ENCODE measurements at regions not wholly inside any gene's neighbourhood (a gene's known extent, or its start where the extent isn't known, plus 50 kb on each side); places are given as distances from the start of the nearest gene placed in this dataset.

DNA sequence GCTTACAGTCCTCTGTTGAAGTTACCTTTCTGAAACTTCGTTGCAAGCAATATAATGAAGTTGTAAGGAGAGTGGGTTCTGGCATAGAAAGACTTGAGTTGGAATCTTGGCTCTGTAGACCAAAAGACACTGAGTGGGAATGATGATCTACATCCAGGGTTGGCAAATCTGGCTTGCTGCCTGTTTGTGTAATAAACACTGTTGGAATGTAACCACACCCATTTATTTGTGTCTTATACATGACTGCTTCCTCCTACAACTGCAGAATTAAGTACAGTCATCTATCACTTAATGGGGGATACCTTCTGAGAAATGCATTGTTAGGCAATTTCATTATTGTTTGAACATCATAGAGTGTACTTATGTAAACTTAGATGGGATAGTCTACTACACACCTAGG, 178.4 kb upstream of the SUCLG2 start:
- H3K4ac ChIP-seq (ENCODE audit: low read depth in 1 of 2, low read length in 2 of 2): no peak overlapping the region
- H2BK15ac ChIP-seq (ENCODE audit: low read depth, poor library complexity, severe bottlenecking): no peak overlapping the region
- no peak overlapping the region for H3K9ac ChIP-seq (ENCODE audit: low read length)
- no peaks in the 10 kb centered on the region for H3K4me1 ChIP-seq (ENCODE audit: control insufficient read depth, insufficient read depth, low read depth, low read length)
- no peak overlapping the region for H3K14ac ChIP-seq (ENCODE audit: low read length in 2 of 2)
- no peak overlapping the region for H2AK5ac ChIP-seq (ENCODE audit: low read length, severe bottlenecking)
- H3K4me3 ChIP-seq (ENCODE audit: insufficient read depth in 1 of 2, low read depth in 1 of 2, low read length in 2 of 2): no peak overlapping the region
- WGBS: 62% methylated on average over 1 of the region's 1 CpG
- no peak overlapping the region for H2BK5ac ChIP-seq (ENCODE audit: low read depth, low read length, poor library complexity, severe bottlenecking)
- H3K79me1 ChIP-seq (replicated peaks; ENCODE audit: low read length, poor library complexity, severe bottlenecking): no peaks in the 10 kb centered on the region
- no peak overlapping the region for H3K4me2 ChIP-seq (ENCODE audit: low read length, poor library complexity, severe bottlenecking)
- H3K9me3 ChIP-seq (ENCODE audit: control insufficient read depth, low read length): peaks cover 9% of the 10 kb centered on the region
- H3K36me3 ChIP-seq (ENCODE audit: control insufficient read depth in 1 of 2, insufficient read depth in 2 of 2, low read depth in 1 of 2, low read length in 2 of 2): no peaks in the 10 kb centered on the region
- no peak overlapping the region for H3K23ac ChIP-seq (ENCODE audit: low read length in 2 of 2)
- DNase-seq: no peak
- no peak overlapping the region for H3K27ac ChIP-seq (ENCODE audit: low read length, poor library complexity, severe bottlenecking)
- no peak overlapping the region for H4K8ac ChIP-seq (ENCODE audit: low read length)
- H4K91ac ChIP-seq (ENCODE audit: low read length): no peak overlapping the region
- no peak overlapping the region for H2BK12ac ChIP-seq (ENCODE audit: low read length in 2 of 2)
- H2BK120ac ChIP-seq (ENCODE audit: low read depth, low read length): no peak overlapping the region
- H3K27me3 ChIP-seq (ENCODE audit: control insufficient read depth in 1 of 2, insufficient read depth in 1 of 2, low read length in 2 of 2): no peaks in the 10 kb centered on the region
- H2AFZ ChIP-seq (ENCODE audit: low read depth, low read length): no peak overlapping the region
- H3K18ac ChIP-seq (ENCODE audit: low read depth in 1 of 2, low read length in 2 of 2): no peak overlapping the region

DNA sequence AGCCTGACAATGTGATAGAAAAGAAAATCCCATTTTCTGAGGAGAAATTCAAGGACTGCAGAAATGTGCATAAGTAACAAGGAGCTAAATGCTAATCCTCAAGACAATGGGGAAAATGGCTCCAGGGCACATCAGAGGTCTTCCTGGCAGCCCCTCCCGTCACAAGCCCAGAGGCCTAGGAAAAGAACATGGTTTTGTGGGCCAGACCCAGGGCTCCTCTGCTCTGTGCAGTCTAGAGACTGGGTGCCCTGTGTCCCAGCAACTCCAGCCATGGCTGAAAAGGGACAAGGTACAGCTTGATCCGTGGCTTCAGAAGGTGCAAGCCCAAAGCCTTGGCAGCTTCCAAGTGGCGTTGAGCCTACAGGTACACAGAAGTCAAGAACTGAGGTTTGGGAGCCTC, 176.8 kb upstream of the SUCLG2 start:
- Histone ChIP-seq H3K79me1 (replicated peaks; ENCODE audit: low read length, poor library complexity, severe bottlenecking) (no peaks in the 10 kb centered on the region), H3K4me1 (ENCODE audit: control insufficient read depth, insufficient read depth, low read depth, low read length) (no peaks in the 10 kb centered on the region), H4K8ac (ENCODE audit: low read length) (no peak overlapping the region), H2AFZ (ENCODE audit: low read depth, low read length) (no peak overlapping the region), H4K91ac (ENCODE audit: low read length) (no peak overlapping the region), H3K27me3 (ENCODE audit: control insufficient read depth in 1 of 2, insufficient read depth in 1 of 2, low read length in 2 of 2) (no peaks in the 10 kb centered on the region), H2BK12ac (ENCODE audit: low read length in 2 of 2) (no peak overlapping the region), H3K23ac (ENCODE audit: low read length in 2 of 2) (no peak overlapping the region), H3K27ac (ENCODE audit: low read length, poor library complexity, severe bottlenecking) (no peak overlapping the region), H2BK120ac (ENCODE audit: low read depth, low read length) (no peak overlapping the region), H2BK15ac (ENCODE audit: low read depth, poor library complexity, severe bottlenecking) (no peak overlapping the region), H3K4ac (ENCODE audit: low read depth in 1 of 2, low read length in 2 of 2) (no peak overlapping the region), H3K9ac (ENCODE audit: low read length) (no peak overlapping the region), H3K9me3 (ENCODE audit: control insufficient read depth, low read length) (peaks cover 9% of the 10 kb centered on the region), H3K14ac (ENCODE audit: low read length in 2 of 2) (no peak overlapping the region), H3K4me3 (ENCODE audit: insufficient read depth in 1 of 2, low read depth in 1 of 2, low read length in 2 of 2) (no peak overlapping the region), H3K4me2 (ENCODE audit: low read length, poor library complexity, severe bottlenecking) (no peak overlapping the region), H2AK5ac (ENCODE audit: low read length, severe bottlenecking) (no peak overlapping the region), H3K18ac (ENCODE audit: low read depth in 1 of 2, low read length in 2 of 2) (no peak overlapping the region), H3K36me3 (ENCODE audit: control insufficient read depth in 1 of 2, insufficient read depth in 2 of 2, low read depth in 1 of 2, low read length in 2 of 2) (no peaks in the 10 kb centered on the region), H2BK5ac (ENCODE audit: low read depth, low read length, poor library complexity, severe bottlenecking) (no peak overlapping the region)
- DNase-seq: no peak
- WGBS: 73% methylated on average over 3 of the region's 3 CpGs

DNA sequence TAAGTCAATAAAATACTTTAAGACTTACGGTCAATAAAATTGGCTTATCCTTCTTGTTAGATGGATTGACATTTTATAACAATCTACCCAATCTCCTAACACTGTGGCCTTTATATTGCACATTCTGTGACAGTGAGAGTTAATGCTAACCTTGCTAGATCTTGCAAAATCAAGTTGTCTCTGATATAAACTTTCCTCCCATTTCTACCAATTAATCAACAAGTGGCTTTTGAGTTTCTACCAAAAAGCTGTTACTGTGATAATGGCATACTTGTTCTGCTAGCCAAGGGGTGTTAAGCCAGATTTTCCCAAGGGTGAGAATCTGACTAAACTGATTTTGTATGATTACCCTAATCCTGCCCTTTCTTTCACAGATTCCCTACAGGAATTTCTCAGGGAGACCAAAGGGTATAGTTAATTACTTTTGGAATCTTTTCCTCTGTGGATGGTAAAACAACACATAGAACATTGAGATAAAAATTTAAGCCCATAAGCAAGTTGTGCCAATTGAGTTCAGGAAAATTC, 174.1 kb upstream of the SUCLG2 start:
- Histone ChIP-seq H3K18ac (ENCODE audit: low read depth in 1 of 2, low read length in 2 of 2) (no peak overlapping the region), H3K27me3 (ENCODE audit: control insufficient read depth in 1 of 2, insufficient read depth in 1 of 2, low read length in 2 of 2) (no peaks in the 10 kb centered on the region), H3K9me3 (ENCODE audit: control insufficient read depth, low read length) (no peaks in the 10 kb centered on the region), H4K91ac (ENCODE audit: low read length) (no peak overlapping the region), H3K9ac (ENCODE audit: low read length) (no peak overlapping the region), H4K8ac (ENCODE audit: low read length) (no peak overlapping the region), H2BK15ac (ENCODE audit: low read depth, poor library complexity, severe bottlenecking) (no peak overlapping the region), H3K4me1 (ENCODE audit: control insufficient read depth, insufficient read depth, low read depth, low read length) (no peaks in the 10 kb centered on the region), H2AFZ (ENCODE audit: low read depth, low read length) (no peak overlapping the region), H3K4ac (ENCODE audit: low read depth in 1 of 2, low read length in 2 of 2) (no peak overlapping the region), H3K4me3 (ENCODE audit: insufficient read depth in 1 of 2, low read depth in 1 of 2, low read length in 2 of 2) (no peak overlapping the region), H2BK12ac (ENCODE audit: low read length in 2 of 2) (no peak overlapping the region), H3K14ac (ENCODE audit: low read length in 2 of 2) (no peak overlapping the region), H3K79me1 (replicated peaks; ENCODE audit: low read length, poor library complexity, severe bottlenecking) (no peaks in the 10 kb centered on the region), H2BK120ac (ENCODE audit: low read depth, low read length) (no peak overlapping the region), H3K27ac (ENCODE audit: low read length, poor library complexity, severe bottlenecking) (no peak overlapping the region), H3K23ac (ENCODE audit: low read length in 2 of 2) (no peak overlapping the region), H3K36me3 (ENCODE audit: control insufficient read depth in 1 of 2, insufficient read depth in 2 of 2, low read depth in 1 of 2, low read length in 2 of 2) (no peaks in the 10 kb centered on the region), H2BK5ac (ENCODE audit: low read depth, low read length, poor library complexity, severe bottlenecking) (no peak overlapping the region), H2AK5ac (ENCODE audit: low read length, severe bottlenecking) (no peak overlapping the region), H3K4me2 (ENCODE audit: low read length, poor library complexity, severe bottlenecking) (no peak overlapping the region)
- WGBS: no CpG with 5 or more reads among the region's 1 CpG
- DNase-seq: no peak

DNA sequence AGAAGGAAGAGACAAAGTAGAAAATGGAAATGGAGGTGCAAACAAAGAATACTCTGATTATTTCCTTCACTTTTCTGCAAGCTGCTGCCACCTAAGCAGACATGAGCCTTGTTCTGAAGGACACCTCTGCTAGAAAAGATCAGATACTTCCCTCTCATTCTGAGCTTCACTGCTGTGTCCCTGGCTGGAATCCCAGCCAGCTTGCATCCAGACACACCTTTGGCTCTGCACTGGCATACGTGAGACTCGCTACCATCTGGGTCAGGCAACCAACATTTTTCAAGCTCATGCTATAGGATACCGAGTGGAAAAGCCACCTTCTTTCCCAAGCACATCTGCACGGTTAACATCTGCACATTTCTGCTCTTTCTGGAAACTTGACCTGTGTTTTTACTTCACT, 166.7 kb upstream of the SUCLG2 start:
- Histone ChIP-seq H2BK15ac (ENCODE audit: low read depth, poor library complexity, severe bottlenecking) (no peak overlapping the region), H3K4ac (ENCODE audit: low read depth in 1 of 2, low read length in 2 of 2) (no peak overlapping the region), H3K4me2 (ENCODE audit: low read length, poor library complexity, severe bottlenecking) (no peak overlapping the region), H3K4me3 (ENCODE audit: insufficient read depth in 1 of 2, low read depth in 1 of 2, low read length in 2 of 2) (no peak overlapping the region), H4K91ac (ENCODE audit: low read length) (no peak overlapping the region), H3K9ac (ENCODE audit: low read length) (no peak overlapping the region), H3K79me1 (replicated peaks; ENCODE audit: low read length, poor library complexity, severe bottlenecking) (no peaks in the 10 kb centered on the region), H2BK12ac (ENCODE audit: low read length in 2 of 2) (no peak overlapping the region), H3K27ac (ENCODE audit: low read length, poor library complexity, severe bottlenecking) (no peak overlapping the region), H2AFZ (ENCODE audit: low read depth, low read length) (no peak overlapping the region), H3K4me1 (ENCODE audit: control insufficient read depth, insufficient read depth, low read depth, low read length) (no peaks in the 10 kb centered on the region), H2BK5ac (ENCODE audit: low read depth, low read length, poor library complexity, severe bottlenecking) (no peak overlapping the region), H2AK5ac (ENCODE audit: low read length, severe bottlenecking) (no peak overlapping the region), H2BK120ac (ENCODE audit: low read depth, low read length) (no peak overlapping the region), H4K8ac (ENCODE audit: low read length) (no peak overlapping the region), H3K27me3 (ENCODE audit: control insufficient read depth in 1 of 2, insufficient read depth in 1 of 2, low read length in 2 of 2) (no peaks in the 10 kb centered on the region), H3K23ac (ENCODE audit: low read length in 2 of 2) (no peak overlapping the region), H3K14ac (ENCODE audit: low read length in 2 of 2) (no peak overlapping the region), H3K9me3 (ENCODE audit: control insufficient read depth, low read length) (no peaks in the 10 kb centered on the region), H3K18ac (ENCODE audit: low read depth in 1 of 2, low read length in 2 of 2) (no peak overlapping the region), H3K36me3 (ENCODE audit: control insufficient read depth in 1 of 2, insufficient read depth in 2 of 2, low read depth in 1 of 2, low read length in 2 of 2) (no peaks in the 10 kb centered on the region)
- DNase-seq: no peak
- 85% methylated on average over 4 of the region's 4 CpGs for WGBS
